ENCODE measurements at regions not wholly inside any gene's neighbourhood (a gene's known extent, or its start where the extent isn't known, plus 50 kb on each side); places are given as distances from the start of the nearest gene placed in this dataset.
"Not testable (repeated sequence)": the region's sequence is repeated elsewhere in the genome, so short reads cannot be mapped to it uniquely, and the experiment has no call there.

DNA sequence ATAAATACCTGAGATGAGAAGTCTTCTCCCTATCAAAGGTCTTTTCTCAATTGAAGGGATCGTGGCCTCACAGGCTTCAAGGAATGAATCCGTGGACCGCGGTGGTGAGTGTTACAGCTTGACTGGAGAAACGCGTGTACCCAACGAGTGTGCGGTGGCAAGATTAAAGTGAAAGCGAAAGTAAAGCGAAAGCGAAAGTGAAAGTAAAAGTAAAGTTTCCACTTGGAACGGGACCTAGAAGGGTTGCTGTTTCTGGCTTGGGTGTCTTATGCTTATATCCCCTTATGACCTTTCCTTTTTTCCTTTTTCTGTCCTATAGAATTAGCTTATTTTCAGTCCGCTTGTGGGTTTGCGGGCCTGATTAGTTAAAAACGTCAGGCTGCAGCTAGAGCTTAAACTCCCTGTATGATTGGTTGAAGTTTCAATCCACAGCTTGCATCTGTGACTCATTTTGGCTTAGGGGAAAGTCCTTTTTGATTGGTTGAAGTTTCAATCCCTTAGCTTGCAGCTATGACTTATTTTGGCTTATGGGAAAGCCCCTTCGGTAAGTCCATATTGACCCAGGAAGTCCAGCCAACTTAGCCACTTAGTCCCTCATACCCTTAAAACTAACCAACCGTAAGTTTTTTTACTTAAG is 924.3 kb upstream of the CDH10 start:
- no peak for DNase-seq

GRCh38 chr5:25568294-25568693 is 923.5 kb upstream of the CDH10 start:
- DNase-seq, result no peak

GRCh38 chr5:25567881-25568280 is 923.1 kb upstream of the CDH10 start:
- DNase-seq, result no peak

DNA sequence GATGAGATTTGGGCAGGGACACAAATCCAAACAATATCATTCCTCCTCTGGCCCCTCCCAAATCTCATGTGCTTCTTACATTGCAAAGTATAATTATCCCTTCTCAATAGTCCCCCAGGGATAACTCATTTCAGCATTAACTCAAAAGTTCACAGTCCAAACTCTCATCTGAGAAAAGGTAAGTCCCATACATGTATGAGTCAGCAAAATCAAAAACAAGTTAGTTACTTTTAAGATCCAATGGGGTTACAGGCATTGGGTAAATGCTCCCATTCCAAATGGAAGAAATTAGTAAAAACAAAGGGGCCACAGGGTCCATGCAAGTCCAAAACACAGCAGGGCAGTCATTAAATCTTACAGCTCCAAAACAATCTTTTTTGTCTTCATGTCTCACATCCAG is 917.9 kb upstream of the CDH10 start:
- no peak for DNase-seq

GRCh38 chr5:25554077-25554476 is 909.3 kb upstream of the CDH10 start:
- no peak for DNase-seq

- no peak for DNase-seq
These were observed 908.2 kb upstream of the CDH10 start for GRCh38 chr5:25552871-25553481.

DNA sequence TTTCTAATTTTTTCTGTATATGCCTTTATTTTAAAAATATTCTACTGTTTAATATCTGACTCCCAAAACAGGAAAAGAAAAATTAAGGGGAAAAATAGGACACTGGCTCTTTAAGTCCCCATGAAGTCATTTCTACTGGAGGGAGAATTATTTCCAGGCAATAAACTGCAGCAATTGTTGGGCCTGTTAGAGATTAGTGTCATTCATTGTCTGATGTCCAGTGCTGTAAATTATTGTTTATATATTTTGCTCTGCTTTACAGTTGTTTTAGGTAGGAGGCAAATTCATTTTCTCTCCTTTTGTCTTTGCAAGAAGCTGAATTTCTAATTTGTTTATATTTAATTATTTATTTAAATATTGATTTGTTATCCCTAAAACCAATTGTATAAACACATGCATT is 906.0 kb upstream of the CDH10 start:
- no peak for DNase-seq

DNA sequence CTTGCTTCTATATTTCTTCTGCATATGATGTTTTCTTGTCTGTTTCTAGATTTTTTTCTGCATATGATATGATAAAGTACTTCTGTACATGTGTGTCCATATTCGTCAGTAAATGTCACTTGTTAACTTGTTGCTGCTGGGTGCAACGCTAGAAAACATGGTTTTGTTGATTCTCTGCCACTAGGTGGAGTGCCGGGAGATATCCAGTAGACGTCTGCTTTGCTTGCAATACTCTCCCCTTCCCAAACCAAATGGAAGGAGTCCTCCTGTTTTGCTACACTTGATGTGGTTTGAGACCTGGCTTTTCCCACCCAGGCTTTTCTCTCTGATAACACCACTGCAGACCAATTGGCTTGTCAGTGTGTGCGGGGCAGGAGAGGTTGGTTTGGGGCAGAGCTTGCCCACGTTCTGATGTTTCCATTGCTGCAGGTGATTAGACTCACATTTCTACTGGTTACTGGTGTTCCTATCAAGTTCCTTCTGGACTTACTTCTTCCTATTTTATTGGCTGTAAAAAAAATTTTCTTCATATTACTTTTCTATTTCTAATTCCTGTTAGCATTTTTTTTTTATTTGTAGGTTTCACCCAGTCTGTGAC is 900.0 kb upstream of the CDH10 start:
- peak; percentile 5 to 37 for DNase-seq

GRCh38 chr5:25540628-25541027 is 895.9 kb upstream of the CDH10 start:
- no peak for DNase-seq

GRCh38 chr5:25539536-25539935 is 894.8 kb upstream of the CDH10 start:
- DNase-seq, result no peak

- DNase-seq, result not testable (repeated sequence)
These were observed 891.7 kb upstream of the CDH10 start for GRCh38 chr5:25536461-25536860.

DNA sequence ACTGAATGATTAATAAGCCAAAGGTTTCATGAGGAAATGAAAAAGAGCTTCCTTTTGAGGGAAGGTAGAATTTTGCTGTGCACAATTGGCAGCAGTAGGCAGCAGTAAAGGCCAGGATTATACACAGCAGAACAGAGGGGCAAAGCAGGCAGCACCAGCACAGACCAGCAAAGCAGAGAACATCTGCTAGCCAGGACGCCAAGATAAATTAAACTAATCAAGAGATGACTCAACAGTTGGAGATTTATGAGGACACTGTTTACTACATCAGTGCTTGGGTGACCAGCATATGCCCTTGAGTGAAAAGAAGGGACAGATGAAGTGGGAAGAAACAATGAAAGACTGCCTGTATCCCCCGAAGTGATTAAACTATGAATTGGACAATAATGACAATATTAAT is 871.4 kb upstream of the CDH10 start:
- DNase-seq, result no peak

DNA sequence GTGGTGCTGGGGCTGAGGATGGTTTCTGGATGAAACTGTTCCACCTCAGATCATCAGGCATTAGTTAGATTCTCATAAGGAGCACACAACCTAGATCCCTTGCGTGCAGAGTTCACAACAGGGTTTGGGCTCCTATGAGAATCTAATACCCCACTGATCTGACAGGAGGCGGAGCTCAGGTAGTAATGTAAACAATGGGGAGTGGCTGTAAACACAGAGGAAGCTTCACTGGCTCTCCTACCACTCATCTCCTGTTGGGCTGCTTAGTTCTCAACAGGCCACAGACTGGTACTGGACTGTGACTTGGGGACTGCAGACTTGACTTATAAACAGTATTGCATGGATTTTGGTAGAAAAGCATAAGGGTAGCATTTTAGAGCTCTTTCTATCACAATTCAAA is 870.7 kb upstream of the CDH10 start:
- DNase-seq, result no peak

- not testable (repeated sequence) for DNase-seq
These were observed 865.9 kb upstream of the CDH10 start for GRCh38 chr5:25510692-25511091.

DNA sequence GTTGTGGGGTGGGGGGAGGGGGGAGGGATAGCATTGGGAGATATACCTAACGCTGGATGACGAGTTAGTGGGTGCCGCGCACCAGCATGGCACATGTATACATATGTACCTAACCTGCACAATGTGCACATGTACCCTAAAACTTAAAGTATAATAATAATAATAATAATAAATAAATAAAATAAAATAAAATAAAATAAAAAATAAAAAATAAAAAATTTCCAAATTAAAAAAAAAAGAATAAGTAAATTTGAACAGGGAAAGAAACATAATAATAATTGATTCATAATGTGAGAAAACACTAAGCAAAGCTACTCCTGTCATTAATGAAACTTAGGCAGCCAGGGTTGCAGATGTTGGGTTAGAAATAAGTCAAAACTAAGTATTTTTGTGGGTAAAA is 863.2 kb upstream of the CDH10 start:
- DNase-seq, result not testable (repeated sequence)

- DNase-seq, result no peak
These were observed 855.9 kb upstream of the CDH10 start for GRCh38 chr5:25500635-25501034.

- no peak for DNase-seq
These were observed 845.2 kb upstream of the CDH10 start for GRCh38 chr5:25489834-25490538.

DNA sequence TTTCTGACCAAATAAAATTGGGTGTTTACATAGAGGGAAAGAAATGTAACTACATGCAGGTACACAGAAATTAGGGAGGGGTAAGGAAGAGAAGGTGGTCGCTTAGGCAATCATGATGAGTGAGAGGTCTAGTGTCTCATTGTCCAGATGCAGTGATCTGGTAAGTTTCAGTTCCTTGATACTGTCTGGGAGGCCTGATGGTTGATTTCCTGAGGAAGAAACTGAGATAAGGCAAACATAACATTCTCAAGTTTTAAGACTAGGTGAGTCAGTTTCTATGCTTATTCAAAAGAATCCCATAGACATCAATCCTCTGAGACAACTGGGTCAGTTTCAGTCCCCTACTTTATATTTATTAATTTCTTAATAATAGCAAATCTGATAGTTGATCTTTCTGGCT is 843.3 kb upstream of the CDH10 start:
- no peak for DNase-seq

GRCh38 chr5:25484391-25484790 is 839.6 kb upstream of the CDH10 start:
- no peak for DNase-seq

GRCh38 chr5:25481463-25481862 is 836.7 kb upstream of the CDH10 start:
- no peak for DNase-seq

GRCh38 chr5:25459082-25459481 is 814.3 kb upstream of the CDH10 start:
- DNase-seq, result no peak

DNA sequence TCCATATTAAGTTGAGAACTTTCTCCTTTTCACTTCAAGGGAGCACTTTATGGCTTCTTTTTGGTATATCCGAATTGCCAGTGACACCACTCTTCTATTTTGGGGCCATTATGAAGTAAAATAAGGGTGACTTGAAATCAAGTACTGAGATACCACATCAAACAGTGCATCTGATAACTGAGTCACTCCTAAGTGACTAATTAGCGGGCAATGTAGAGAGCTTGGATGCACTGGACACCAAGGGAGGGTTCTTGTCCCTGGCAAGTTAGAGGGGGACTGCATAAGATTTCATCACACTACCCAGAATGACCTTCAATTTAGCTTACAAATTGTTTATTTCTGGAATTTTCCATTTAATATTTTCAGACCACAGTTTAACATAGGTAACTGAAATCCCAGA is 813.9 kb upstream of the CDH10 start:
- no peak for DNase-seq

GRCh38 chr5:25453500-25453899 is 808.7 kb upstream of the CDH10 start:
- no peak for DNase-seq

- no peak for DNase-seq
These were observed 806.5 kb upstream of the CDH10 start for GRCh38 chr5:25451294-25451693.

Data from AML-193 (cell line).